IMR-90 (cell line): ENCODE measurements at regions not wholly inside any gene's neighbourhood (a gene's known extent, or its start where the extent isn't known, plus 50 kb on each side); places are given as distances from the start of the nearest gene placed in this dataset.

ENCODE experiments used
- CEBPB ChIP-seq: IDR thresholded peaks from 2 replicates; pipeline ENCODE4 v1.6.1; 2012; ENCODE audit warnings: low read depth, low read length, improper control_type of control experiment
- CTCF ChIP-seq: conservative IDR thresholded peaks from 2 replicates; pipeline ENCODE4 v1.5.1; 2012; ENCODE audit warnings: mild to moderate bottlenecking, low read depth, low read length, improper control_type of control experiment
- FOS ChIP-seq: fragments of 150-350 bp; IDR thresholded peaks from 2 replicates; pipeline ENCODE4 v1.6.1; 2016; ENCODE audit warnings: low read depth, low read length
- NFE2L2 ChIP-seq: fragments of 150-350 bp; IDR thresholded peaks from 2 replicates; pipeline ENCODE4 v1.6.1; 2016; ENCODE audit warnings: low read depth, mild to moderate bottlenecking, low read length
- POLR2A ChIP-seq: IDR thresholded peaks from 2 replicates; pipeline ENCODE4 v1.6.1; 2012; ENCODE audit warnings: mild to moderate bottlenecking, low read depth, low read length
- RCOR1 ChIP-seq: IDR thresholded peaks from 2 replicates; pipeline ENCODE4 v1.6.1; 2012; ENCODE audit warnings: mild to moderate bottlenecking, low read length, improper control_type of control experiment; ENCODE audit not compliant: insufficient replicate concordance
- TF ChIP-seq, protein P1 (sequence below): fragments of 150-350 bp; IDR thresholded peaks from 2 replicates; pipeline ENCODE4 v1.6.1; 2017; ENCODE audit warnings: mild to moderate bottlenecking, antibody characterized with exemption, low read length, low read depth

GRCh38 chr2:7868836-7869235, 813.0 kb upstream of the ID2 start:
- TF ChIP-seq FOS (no peak), CEBPB (no peak), RCOR1 (no peak), POLR2A (no peak), CTCF (no peak), NFE2L2 (no peak)
- TF ChIP-seq, protein P1, sequence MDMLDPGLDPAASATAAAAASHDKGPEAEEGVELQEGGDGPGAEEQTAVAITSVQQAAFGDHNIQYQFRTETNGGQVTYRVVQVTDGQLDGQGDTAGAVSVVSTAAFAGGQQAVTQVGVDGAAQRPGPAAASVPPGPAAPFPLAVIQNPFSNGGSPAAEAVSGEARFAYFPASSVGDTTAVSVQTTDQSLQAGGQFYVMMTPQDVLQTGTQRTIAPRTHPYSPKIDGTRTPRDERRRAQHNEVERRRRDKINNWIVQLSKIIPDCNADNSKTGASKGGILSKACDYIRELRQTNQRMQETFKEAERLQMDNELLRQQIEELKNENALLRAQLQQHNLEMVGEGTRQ, result no peak
